Adrenal gland (tissue), 9 donors: ENCODE measurements at regions not wholly inside any gene's neighbourhood (a gene's known extent, or its start where the extent isn't known, plus 50 kb on each side); places are given as distances from the start of the nearest gene placed in this dataset.
A peak's percentile ranks its signal among the peaks of the same experiment; 100 is the strongest.

ENCODE experiments used
- DNase-seq, 7 donors: peaks; one replicate each; pipeline ENCODE4 v3.0.0-alpha.2; 2019 to 2020
- H3K27ac ChIP-seq, 5 donors: fragments of 200-600 bp; sonication (generic) in 4 of 5; 1 replicate in 3 of 5; 2 replicates in 2 of 5; pipeline versions ENCODE4 v1.5.1 to v1.8.0; 2016 to 2020; ENCODE audit warnings: mild to moderate bottlenecking in 1 of 5
- H3K27me3 ChIP-seq: fragments of 200-600 bp; 2 replicates; pipeline ENCODE4 v1.8.0; 2021
- H3K36me3 ChIP-seq, 2 donors: fragments of 200-600 bp; replicated peaks in 1 of 2; 1 replicate in 1 of 2; 2 replicates in 1 of 2; pipeline versions ENCODE4 v1.5.1 to v1.8.0; 2018 to 2022
- H3K4me1 ChIP-seq, 2 donors: fragments of 200-600 bp; replicated peaks in 1 of 2; 1 replicate in 1 of 2; 2 replicates in 1 of 2; pipeline versions ENCODE4 v1.5.1 to v1.8.0; 2018 to 2021
- H3K4me3 ChIP-seq, 4 donors: fragments of 200-600 bp; sonication (generic) in 3 of 4; one replicate each; pipeline ENCODE4 v1.5.1; 2016 to 2018
- H3K9me3 ChIP-seq, 3 donors: fragments of 200-600 bp; sonication (generic) in 1 of 3; replicated peaks in 1 of 3; 1 replicate in 2 of 3; 2 replicates in 1 of 3; pipeline versions ENCODE4 v1.5.1 to v1.8.0; 2016 to 2021
- CTCF ChIP-seq, 6 experiments: fragments of 450-650 bp in 4 of 6; fragments of 200-600 bp in 2 of 6; sonication (generic) in 1 of 6; IDR thresholded peaks; 1 replicate in 5 of 6; 2 replicates in 1 of 6; pipeline versions ENCODE4 v1.5.1 to v1.8.0; 2016 to 2021; ENCODE audit warnings: antibody characterized with exemption in 6 of 6, mild to moderate bottlenecking in 2 of 6, moderate library complexity in 1 of 6
- POLR2A ChIP-seq, 2 donors: fragments of 450-650 bp; IDR thresholded peaks; one replicate each; pipeline ENCODE4 v1.6.1; 2017; ENCODE audit warnings: antibody characterized with exemption in 2 of 2, mild to moderate bottlenecking in 2 of 2, moderate library complexity in 1 of 2
- WGBS, 4 donors: extraction: QIAGEN DNeasy Blood & Tissue Kit in 2 of 4; methylation state at CpG; one replicate each; pipeline versions ENCODE4 v1.1.5 to v1.1.7; 2013 to 2017; 5-methylcytosine and 5-hydroxymethylcytosine counted together
- intact Hi-C, 2 donors: fragments of 100-400 bp; cut with DNase I; formaldehyde crosslinking; loops; one replicate each; pipeline versions ENCODE4 v1.14.1 to v1.15.0; 2022 to 2023
- donor health status: healthy with polysubstance abuse.
- donor health status: Bipolar disorder and iron deficiency.
- donor health status: DM: yes; HTN: yes; CAD: no.
- donor health status: DM: no; HTN: no; CAD: no.
- donor health status: DM: no; HTN: no; CAD: no.

DNA sequence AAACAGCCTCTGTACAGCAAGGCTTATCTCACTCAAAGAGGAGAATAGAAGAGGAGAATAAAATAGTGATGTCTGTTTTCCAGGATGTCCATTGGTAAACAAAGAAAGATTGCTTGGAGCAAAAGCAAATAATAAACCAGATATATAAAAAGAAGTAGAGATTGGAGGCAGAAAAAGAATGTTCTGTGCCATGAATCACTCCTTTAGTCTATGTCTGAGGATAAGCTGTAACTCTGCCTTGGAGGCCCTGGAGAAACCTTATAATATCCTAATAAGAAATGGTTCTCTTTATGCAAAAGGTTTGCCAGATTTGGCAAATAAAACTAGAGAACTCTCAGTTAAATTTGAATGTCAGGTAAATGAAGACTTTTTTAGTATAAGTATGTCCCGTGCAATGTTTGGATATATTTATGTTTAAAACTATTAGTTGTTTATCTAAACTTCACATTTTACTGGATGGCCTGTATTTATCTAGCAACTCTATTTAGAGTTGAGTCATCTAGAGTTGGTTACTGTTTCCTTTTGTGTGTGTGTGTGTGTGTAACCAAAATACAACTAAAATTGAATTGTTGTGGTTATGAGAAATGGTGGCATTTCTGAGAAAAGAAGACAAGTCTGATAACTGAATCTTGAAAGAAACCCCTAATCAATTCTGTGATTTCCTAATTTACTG, 510.3 kb upstream of the SETBP1 start:
- intact Hi-C loops, result no loop called here
- whole genome bisulfite sequencing, 4 donors, result 84 to 95% (median 91%) methylated on average over 1 of the region's 1 CpG
- no peaks in the 10 kb centered on the region for H3K4me1 ChIP-seq
- TF ChIP-seq POLR2A (IDR thresholded peaks at IDR 0.05) (no peak), CTCF (IDR thresholded peaks at IDR 0.05) (no peak)
- DNase-seq, result no peak
- no peaks in the 10 kb centered on the region for H3K27me3 ChIP-seq
- H3K9me3 ChIP-seq, result no peaks in the 10 kb centered on the region
- H3K4me3 ChIP-seq, result no peak overlapping the region
- no peak overlapping the region for H3K27ac ChIP-seq
- H3K36me3 ChIP-seq, result no peaks in the 10 kb centered on the region

GRCh38 chr18:44171301-44171700, 509.4 kb upstream of the SETBP1 start:
- intact Hi-C loops, result no loop called here
- WGBS, 4 donors, result 70 to 89% (median 86%) methylated on average over 5 of the region's 5 CpGs

GRCh38 chr18:44175891-44176290, 504.8 kb upstream of the SETBP1 start:
- intact Hi-C loops, result no loop called here
- no peak for DNase-seq
- H3K4me3 ChIP-seq, result no peak overlapping the region

More at GRCh38 chr18:44171301-44171700, 509.4 kb upstream of the SETBP1 start:
- H3K4me1 ChIP-seq, result no peaks in the 10 kb centered on the region
- no peaks in the 10 kb centered on the region for H3K36me3 ChIP-seq
- H3K9me3 ChIP-seq, result no peaks in the 10 kb centered on the region
- TF ChIP-seq POLR2A (IDR thresholded peaks at IDR 0.05), result no peak
- TF ChIP-seq CTCF (IDR thresholded peaks at IDR 0.05), result no peak
- no peaks in the 10 kb centered on the region for H3K27me3 ChIP-seq
- no peak overlapping the region for H3K27ac ChIP-seq
- no peak for DNase-seq
- no peak overlapping the region for H3K4me3 ChIP-seq

DNA sequence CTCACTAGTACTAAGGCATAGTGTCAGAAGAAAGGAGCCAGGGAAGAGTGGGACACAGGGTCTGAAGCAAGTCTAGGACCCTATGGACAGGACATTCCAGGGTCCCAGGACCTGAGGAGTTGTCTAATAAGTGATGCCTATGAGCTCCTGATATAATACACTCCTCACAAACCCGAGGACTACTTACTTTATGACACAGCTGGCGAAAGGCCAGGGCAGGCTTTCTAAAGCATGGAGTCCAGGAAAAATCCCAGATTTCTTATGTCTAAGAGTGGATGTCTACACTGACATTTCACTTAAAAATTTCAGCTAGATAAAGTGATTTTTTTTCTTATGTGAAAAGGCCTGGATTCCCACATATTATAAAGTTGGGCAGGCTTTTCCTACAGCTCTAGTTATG, 502.2 kb upstream of the SETBP1 start:
- Histone ChIP-seq H3K4me3 (no peak overlapping the region), H3K27me3 (no peaks in the 10 kb centered on the region), H3K4me1 (no peaks in the 10 kb centered on the region), H3K27ac (no peak overlapping the region), H3K9me3 (no peaks in the 10 kb centered on the region), H3K36me3 (no peaks in the 10 kb centered on the region)
- TF ChIP-seq POLR2A (IDR thresholded peaks at IDR 0.05), result no peak
- no peak for TF ChIP-seq CTCF (IDR thresholded peaks at IDR 0.05)
- peak in 3 of 7 donors; percentile 2 to 22 (median 18) for DNase-seq
- WGBS, 4 donors, result 46 to 67% (median 60%) methylated on average over 2 of the region's 2 CpGs
- intact Hi-C loops, result no loop called here

More at GRCh38 chr18:44175891-44176290, 504.8 kb upstream of the SETBP1 start:
- no peaks in the 10 kb centered on the region for H3K27me3 ChIP-seq
- TF ChIP-seq POLR2A (IDR thresholded peaks at IDR 0.05) (no peak), CTCF (IDR thresholded peaks at IDR 0.05) (no peak)
- H3K4me1 ChIP-seq, result no peaks in the 10 kb centered on the region
- WGBS, 4 donors, result 89 to 91% (median 90%) methylated on average over 2 of the region's 2 CpGs
- no peak overlapping the region for H3K27ac ChIP-seq
- no peaks in the 10 kb centered on the region for H3K36me3 ChIP-seq
- H3K9me3 ChIP-seq, result no peaks in the 10 kb centered on the region
